Erythroblast (primary cell): ENCODE measurements at regions not wholly inside any gene's neighbourhood (a gene's known extent, or its start where the extent isn't known, plus 50 kb on each side); places are given as distances from the start of the nearest gene placed in this dataset.

Source experiments
- GATA1 ChIP-seq: IDR thresholded peaks from 2 replicates; pipeline ENCODE4 v1.6.1; 2011; ENCODE audit warnings: low read depth, mild to moderate bottlenecking, control low read depth, low read length, moderate library complexity
- POLR2A ChIP-seq: IDR thresholded peaks from 2 replicates; pipeline ENCODE4 v1.6.1; 2011; ENCODE audit warnings: mild to moderate bottlenecking, low read length

- TF ChIP-seq POLR2A = no peak
- TF ChIP-seq GATA1 = no peak
These were observed 202.7 kb upstream of the MPPED2 start for GRCh38 chr11:30788849-30789248.
